HG03060 (cell line): ENCODE measurements at regions not wholly inside any gene's neighbourhood (a gene's known extent, or its start where the extent isn't known, plus 50 kb on each side); places are given as distances from the start of the nearest gene placed in this dataset.

Source experiments
- ATAC-seq: cut with Tn5 transposase; IDR thresholded peaks from one replicate; pipeline ENCODE4 v1.9.1; 2021; ENCODE audit warnings: low read depth, moderate number of reproducible peaks; ENCODE audit not compliant: unreplicated experiment

DNA sequence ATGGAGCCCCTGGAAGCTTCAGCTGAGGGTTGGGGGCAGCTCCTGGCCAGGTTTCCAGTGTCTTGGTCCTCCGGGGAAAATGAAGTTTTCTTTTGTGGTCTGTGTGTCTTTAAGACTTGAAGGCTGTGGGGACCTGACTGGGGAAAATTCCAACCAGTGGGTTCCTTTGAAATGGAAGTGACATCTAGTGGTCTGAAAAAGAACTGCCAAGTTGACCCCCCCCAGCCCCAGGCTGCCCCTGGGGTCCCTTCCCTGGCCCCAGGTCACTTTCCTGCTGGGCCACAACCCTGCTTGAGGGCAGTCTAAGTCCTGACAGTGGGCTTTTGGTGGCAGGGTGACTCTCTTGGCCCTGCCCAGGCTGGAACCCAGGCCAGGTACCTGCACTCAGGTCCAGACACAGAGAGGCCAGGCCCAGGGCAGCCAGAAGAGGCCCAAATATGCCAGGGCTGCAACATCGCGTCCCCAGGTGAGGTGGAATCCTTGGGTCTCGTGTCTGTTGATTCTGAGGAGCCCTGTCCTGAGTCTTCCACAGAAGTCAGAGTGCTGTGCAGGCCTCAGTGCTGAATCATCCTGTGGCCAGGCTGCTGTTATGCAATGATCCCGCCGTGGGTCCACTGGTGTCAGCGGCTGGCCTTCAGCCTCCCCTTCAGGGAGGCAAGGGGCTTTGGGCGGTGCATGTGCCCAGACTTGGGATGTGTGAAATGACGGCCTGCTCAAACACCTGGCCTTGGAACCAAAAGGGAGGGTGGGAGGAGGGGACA, 68.4 kb downstream of the VEGFA start:
- ATAC-seq = no peak

DNA sequence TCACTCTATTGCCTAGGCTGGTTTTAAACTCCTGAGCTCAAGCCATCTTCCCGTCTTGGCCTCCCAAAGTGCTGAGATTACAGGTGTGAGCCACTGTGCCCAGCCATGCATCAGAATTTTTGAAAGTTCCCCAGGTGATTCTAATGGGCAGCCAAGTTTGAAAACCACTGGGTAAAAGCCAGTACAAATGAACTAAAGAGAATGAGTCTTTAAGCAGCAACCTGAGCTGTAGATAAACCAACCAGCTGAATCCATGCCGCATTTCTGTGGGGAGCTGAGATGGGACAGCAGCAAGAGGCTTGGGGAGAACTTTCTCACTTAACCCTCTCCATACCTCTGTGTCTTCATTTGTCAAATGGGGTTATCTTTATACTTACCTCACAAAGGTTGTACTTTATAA, 67.5 kb downstream of the VEGFA start:
- ATAC-seq = no peak

DNA sequence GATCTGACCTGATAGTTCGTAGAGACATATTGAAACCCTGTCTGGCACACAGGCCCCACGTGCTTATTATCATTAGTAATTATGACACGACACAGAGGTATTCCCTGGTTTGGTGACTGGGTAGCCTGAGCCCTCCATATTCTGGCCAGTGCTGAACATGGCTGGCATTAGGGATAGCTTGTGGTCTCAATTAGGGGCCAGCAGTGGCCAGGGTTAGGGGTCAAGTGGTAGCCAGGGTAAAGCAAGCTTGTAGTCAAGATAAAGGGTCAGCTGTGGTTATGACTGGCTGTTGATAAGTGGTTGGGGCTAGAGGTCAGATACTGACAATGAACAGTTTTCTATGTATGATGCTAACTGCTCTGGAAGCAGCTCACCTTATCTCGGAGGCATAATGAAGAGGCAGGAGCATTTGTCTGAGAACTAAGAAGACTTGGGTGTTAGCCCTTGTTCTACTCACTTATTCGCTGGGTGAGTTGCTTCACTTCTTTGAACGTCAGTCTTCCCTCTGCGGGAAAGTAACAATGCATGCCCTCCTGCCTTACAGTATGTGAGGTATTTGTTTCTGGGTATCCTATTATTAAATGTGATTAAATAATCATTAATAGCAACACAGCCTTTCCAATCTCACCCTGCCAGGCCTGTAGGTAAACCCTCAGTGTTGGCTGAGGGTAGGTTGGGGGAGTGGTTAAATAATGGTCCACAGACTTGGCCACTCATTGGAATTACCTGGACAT, 66.7 kb downstream of the VEGFA start:
- ATAC-seq = no peak
